ENCODE measurements at regions not wholly inside any gene's neighbourhood (a gene's known extent, or its start where the extent isn't known, plus 50 kb on each side); places are given as distances from the start of the nearest gene placed in this dataset.
"Not testable (repeated sequence)": the region's sequence is repeated elsewhere in the genome, so short reads cannot be mapped to it uniquely, and the experiment has no call there.

DNA sequence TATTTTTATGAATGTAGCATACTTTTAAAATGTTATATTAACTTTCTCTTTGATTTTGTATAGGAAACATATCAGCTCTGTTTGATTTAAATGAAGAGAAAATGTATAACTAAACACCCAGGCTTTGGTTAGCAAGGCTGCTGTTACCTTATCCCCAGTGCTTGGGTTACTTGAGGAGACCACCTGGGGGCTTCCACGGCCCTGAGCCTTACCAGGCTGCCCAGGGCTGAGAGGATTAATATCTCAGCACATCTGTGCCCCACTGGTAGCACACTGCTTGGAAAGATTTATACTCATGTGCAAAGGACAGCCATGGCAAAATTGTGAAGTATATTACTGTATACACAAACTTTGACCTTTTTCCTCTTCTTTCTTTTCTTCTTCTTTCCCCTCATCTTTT lies 752.9 kb downstream of the RAPGEF2 start:
- no peak overlapping the region for H3K4me3 ChIP-seq (ENCODE audit: low read depth, poor library complexity, severe bottlenecking)
- intact Hi-C loops (cut with DNase I; ENCODE audit: low total_unique reads) = no loop called here
- WGBS, 2 donors = 58 to 59% methylated on average over 1 of the region's 1 CpG
- no peak for TF ChIP-seq POLR2A (IDR thresholded peaks at IDR 0.05)
- TF ChIP-seq, protein P1, sequence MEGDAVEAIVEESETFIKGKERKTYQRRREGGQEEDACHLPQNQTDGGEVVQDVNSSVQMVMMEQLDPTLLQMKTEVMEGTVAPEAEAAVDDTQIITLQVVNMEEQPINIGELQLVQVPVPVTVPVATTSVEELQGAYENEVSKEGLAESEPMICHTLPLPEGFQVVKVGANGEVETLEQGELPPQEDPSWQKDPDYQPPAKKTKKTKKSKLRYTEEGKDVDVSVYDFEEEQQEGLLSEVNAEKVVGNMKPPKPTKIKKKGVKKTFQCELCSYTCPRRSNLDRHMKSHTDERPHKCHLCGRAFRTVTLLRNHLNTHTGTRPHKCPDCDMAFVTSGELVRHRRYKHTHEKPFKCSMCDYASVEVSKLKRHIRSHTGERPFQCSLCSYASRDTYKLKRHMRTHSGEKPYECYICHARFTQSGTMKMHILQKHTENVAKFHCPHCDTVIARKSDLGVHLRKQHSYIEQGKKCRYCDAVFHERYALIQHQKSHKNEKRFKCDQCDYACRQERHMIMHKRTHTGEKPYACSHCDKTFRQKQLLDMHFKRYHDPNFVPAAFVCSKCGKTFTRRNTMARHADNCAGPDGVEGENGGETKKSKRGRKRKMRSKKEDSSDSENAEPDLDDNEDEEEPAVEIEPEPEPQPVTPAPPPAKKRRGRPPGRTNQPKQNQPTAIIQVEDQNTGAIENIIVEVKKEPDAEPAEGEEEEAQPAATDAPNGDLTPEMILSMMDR (IDR thresholded peaks at IDR 0.05) = no peak
- no peak for DNase-seq (ENCODE audit: low spot score in 2 of 2)

DNA sequence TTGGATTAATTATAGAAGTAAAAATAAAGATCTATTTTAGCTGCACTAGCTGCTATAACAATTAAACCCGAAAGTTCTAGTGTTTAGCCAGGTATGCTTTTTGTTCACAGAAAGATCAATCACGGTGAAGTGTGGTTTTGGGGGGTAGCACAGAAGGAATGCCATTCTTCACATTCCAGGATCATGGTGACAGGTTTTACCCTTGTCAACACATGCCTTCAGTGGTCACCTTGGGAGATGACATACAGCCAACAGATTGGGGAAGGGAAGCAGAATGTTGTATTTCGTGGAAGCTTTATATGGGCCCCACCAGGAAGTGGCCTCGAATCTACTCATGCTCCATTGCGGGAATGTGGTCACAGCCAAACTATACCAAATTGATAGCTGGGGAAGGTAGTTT lies 753.6 kb downstream of the RAPGEF2 start:
- no peak overlapping the region for H3K4me3 ChIP-seq (ENCODE audit: low read depth, poor library complexity, severe bottlenecking)
- 52 to 55% methylated on average over 5 of the region's 5 CpGs for WGBS, 2 donors
- TF ChIP-seq, protein P1 (IDR thresholded peaks at IDR 0.05) = no peak
- DNase-seq (ENCODE audit: low spot score in 2 of 2) = no peak
- intact Hi-C loops (cut with DNase I; ENCODE audit: low total_unique reads) = no loop called here

DNA sequence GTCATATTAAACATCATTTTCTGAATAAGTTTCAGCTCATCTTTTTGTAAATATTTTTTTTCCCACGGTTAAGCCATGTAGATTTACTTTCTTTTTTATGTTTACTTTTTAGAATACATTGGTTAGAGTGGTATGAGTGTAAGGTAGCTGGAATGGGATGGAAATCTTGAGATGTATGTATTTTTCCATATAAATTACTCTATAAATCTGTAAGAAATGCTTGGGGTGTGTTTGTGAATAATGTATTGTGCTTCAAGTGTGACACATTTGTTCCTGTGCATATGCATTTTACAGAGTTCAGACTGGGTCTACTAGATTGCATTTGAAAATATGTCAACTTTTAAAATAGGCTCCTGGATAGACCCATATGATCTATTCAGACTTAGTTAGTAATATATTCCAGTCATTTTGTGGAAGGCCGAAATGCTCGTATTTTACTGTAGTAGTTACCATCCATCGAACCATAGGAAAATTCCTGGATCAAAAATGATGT lies 756.8 kb downstream of the RAPGEF2 start:
- H3K4me3 ChIP-seq (ENCODE audit: low read depth, poor library complexity, severe bottlenecking) = no peak overlapping the region
- TF ChIP-seq, protein P1 (IDR thresholded peaks at IDR 0.05) = no peak
- no peak for TF ChIP-seq POLR2A (IDR thresholded peaks at IDR 0.05)
- no peak for DNase-seq (ENCODE audit: low spot score in 2 of 2)
- intact Hi-C loops (cut with DNase I; ENCODE audit: low total_unique reads) = no loop called here
- 96 to 97% methylated on average over 4 of the region's 4 CpGs for WGBS, 2 donors

DNA sequence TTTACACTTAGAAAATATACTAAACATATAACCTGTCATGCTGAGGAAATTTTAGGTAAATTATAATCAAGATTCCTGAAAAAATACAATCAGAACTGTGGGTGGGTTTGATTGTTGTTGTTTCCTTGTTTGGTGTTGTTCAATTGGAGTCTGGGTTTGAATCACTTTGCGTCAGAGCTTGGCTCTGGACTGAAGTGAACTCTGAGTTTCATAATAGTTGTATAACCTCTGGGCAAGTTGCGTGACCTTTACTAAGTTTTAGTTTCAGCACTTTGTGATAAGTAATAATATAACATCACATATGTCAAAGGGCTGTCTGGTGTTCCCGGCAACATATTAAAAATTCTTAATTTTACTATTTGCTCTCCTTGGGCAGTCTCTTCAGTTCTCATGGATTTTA lies 758.1 kb downstream of the RAPGEF2 start:
- DNase-seq (ENCODE audit: low spot score in 2 of 2) = no peak
- 82 to 89% methylated on average over 3 of the region's 3 CpGs for WGBS, 2 donors
- no peak overlapping the region for H3K4me3 ChIP-seq (ENCODE audit: low read depth, poor library complexity, severe bottlenecking)
- intact Hi-C loops (cut with DNase I; ENCODE audit: low total_unique reads) = no loop called here
- TF ChIP-seq POLR2A (IDR thresholded peaks at IDR 0.05) = no peak
- TF ChIP-seq, protein P1 (IDR thresholded peaks at IDR 0.05) = no peak

DNA sequence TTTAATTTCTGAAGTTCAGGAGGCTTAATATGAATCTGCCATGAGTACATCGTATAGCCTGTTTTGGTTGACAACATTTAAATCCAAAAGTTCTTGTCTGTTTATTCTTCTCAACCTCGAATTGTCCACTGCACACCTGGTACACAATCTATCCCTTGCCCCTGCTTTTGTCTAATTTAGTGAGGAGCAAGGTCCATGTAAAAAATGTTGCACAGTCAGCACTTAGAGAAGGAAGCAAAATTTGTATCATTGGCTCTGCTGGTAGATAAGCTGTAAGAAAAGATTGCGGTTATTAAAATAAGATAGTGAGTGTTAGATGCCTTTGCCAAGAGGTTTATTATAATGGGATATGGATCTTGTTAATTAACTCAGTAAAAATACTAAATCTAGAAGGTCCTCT lies 761.5 kb downstream of the RAPGEF2 start:
- no peak for DNase-seq (ENCODE audit: low spot score in 2 of 2)
- TF ChIP-seq, protein P1 (IDR thresholded peaks at IDR 0.05) = no peak
- TF ChIP-seq POLR2A (IDR thresholded peaks at IDR 0.05) = no peak
- H3K4me3 ChIP-seq (ENCODE audit: low read depth, poor library complexity, severe bottlenecking) = no peak overlapping the region
- 76 to 79% methylated on average over 3 of the region's 3 CpGs for WGBS, 2 donors
- intact Hi-C loops (cut with DNase I; ENCODE audit: low total_unique reads) = no loop called here

DNA sequence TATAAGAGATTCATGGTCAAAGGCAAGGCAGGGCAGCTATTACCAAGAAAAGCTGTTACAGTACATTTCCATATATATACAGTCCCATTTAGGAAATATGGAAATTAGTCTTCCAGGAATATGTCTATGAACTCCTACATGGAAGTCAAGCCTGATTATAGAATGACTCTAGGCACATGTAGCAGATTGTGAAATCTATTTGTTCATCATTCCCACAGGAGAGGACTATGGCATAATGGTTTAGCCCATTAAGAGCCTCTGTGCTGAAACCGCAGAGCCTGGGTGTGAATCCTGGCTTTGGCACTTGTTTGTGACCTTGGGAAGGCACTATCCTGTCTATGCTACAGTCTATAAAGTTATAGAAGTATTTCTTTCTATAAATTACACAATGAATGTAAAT lies 764.8 kb downstream of the RAPGEF2 start:
- TF ChIP-seq POLR2A (IDR thresholded peaks at IDR 0.05) = no peak
- TF ChIP-seq, protein P1 (IDR thresholded peaks at IDR 0.05) = no peak
- no peak overlapping the region for H3K4me3 ChIP-seq (ENCODE audit: low read depth, poor library complexity, severe bottlenecking)
- DNase-seq (ENCODE audit: low spot score in 2 of 2) = no peak
- intact Hi-C loops (cut with DNase I; ENCODE audit: low total_unique reads) = no loop called here
- 76 to 96% methylated on average over 1 of the region's 1 CpG for WGBS, 2 donors

DNA sequence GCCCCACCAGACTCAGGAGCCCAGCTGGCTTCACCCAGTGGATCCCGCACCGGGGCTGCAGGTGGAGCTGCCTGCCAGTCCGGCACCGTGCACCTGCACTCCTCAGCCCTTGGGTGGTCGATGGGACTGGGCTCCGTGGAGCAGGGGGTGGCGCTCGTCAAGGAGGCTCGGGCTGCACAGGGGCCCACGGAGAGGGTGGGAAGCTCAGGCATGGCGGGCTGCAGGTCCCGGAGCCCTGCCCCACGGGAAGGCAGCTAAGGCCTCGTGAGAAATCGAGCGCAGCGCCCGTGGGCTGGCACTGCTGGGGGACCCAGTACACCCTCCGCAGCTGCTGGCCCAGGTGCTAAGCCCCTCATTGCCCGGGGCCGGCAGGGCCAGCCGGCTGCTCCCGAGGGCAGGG lies 766.1 kb downstream of the RAPGEF2 start:
- WGBS, 2 donors = 89 to 95% methylated on average over 19 to 21 of the region's 23 CpGs
- DNase-seq (ENCODE audit: low spot score in 2 of 2); H3K4me3 ChIP-seq (ENCODE audit: low read depth, poor library complexity, severe bottlenecking); intact Hi-C loops (cut with DNase I; ENCODE audit: low total_unique reads): not testable (repeated sequence)

Data from lower leg skin (tissue), 4 donors.